Stimulated activated CD8-positive, alpha-beta memory T cell treated with anti-CD3 and anti-CD28 coated beads, Interleukin-2, amount 100 ng/mL, for 1 hour (primary cell): ENCODE measurements at regions not wholly inside any gene's neighbourhood (a gene's known extent, or its start where the extent isn't known, plus 50 kb on each side); places are given as distances from the start of the nearest gene placed in this dataset.

Experiments
- DNase-seq, 2 donors: peaks; one replicate each; pipeline ENCODE4 v3.0.0-alpha.2; 2020; ENCODE audit warnings: low read depth in 2 of 2

DNA sequence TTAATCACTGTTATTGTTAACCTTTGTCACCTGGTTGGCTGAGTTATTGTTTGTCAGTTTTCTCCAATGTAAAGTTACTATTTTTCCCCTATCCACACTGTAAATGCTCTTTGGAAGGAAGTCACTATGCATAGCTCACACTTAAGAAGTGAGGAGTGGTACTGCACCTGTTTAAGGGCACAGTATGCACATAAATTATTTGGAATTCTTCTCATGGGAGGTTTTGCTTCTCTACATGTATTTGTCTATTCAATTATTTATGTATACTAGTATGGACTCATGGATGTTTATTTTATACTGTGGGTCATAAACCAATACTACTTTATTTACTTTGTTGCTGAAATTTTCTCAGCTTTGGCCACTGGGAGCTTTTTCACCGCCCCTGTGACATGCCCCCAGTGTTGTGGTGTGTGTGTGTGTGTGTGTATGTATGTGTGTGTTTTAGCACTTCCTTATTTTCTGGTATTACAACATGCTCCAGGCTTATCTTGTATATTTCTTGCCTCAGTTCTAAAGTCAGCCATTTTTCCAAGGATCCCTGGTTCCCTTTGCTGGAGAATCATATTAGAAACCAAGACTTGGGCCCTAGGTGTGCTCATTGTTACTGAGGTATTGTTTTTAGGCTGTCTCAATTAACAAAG, 290.5 kb downstream of the KBTBD8 start:
- no peak for DNase-seq

DNA sequence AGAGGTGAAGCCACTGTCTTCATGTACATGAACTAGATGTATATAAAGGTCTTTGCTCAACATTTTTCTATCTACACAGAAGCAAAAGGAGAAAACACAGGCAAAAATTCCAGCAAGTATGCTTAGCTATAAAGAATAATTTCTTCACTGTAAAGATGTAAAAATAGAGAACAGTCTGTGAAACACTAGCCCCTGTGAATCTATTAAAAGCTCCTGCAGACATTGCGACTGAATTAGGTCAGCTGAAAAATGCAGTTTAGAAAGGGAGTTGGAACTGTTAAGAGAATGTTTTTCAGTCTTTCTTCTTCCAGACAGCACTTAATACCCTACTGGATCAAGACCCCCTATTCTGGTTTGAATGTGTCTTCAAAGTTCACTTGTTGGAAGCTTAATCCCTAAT, 291.5 kb downstream of the KBTBD8 start:
- no peak for DNase-seq

DNA sequence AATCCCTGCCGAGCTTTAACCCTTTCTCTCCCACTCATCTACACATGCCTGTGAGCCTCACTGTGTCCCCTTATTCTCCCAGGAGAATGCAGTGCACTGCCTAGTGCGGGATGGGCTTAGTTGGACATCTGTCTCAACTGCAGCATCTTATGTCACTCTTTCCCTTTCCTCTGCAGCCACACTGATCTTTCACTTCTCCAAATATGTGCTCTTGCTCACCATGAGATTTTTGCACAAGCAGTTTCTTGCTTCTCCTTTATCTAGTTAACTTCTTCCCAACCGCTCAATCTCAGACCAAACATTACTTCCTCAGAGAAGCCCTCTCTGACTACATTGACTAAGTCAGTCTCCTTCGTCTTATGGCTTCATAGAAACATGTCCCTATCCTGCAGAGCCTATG, 292.3 kb downstream of the KBTBD8 start:
- no peak for DNase-seq

DNA sequence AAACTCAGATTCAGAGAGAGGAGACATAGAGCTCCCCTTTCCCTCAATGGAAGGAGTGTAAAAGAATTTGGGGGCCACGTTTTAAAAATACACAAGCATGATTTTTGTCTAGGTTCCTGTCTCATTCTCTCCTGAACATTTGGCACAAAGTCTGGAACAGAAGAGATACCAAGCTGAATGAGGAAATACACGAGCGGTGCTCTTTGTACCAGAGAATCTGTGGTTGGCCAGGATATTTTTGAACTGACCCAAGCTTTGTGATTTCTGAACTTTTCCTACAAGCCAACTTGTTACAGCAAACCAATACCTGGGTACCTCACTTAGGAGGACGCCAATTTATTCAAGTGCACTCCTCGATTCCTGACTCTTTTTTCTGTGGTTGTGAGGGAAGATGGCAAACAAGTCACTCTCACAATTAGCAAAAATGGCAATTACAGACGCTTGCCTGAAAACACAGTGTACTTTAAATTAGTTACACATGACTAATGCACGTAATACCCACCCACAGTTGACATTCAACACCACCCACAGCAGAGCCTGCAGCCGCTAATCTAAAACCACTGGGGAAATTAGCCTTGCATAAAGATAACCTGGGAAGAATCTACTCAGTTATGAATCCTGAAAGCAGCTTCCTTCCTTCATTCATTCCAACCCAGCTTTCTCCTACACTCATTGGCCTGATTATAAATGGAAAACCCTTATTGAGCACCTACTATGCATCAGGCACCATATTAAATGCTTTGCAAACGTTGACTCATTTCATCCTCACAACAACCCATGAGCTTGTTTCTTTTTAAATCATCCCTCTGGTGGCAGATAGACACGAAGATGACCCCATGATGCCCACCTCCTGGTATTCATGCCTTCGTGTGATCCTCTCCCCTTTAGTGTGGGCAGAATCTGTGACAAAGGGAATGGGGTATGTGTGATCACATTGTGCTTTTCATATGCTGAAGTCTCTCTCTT, 293.5 kb downstream of the KBTBD8 start:
- DNase-seq, result no peak

DNA sequence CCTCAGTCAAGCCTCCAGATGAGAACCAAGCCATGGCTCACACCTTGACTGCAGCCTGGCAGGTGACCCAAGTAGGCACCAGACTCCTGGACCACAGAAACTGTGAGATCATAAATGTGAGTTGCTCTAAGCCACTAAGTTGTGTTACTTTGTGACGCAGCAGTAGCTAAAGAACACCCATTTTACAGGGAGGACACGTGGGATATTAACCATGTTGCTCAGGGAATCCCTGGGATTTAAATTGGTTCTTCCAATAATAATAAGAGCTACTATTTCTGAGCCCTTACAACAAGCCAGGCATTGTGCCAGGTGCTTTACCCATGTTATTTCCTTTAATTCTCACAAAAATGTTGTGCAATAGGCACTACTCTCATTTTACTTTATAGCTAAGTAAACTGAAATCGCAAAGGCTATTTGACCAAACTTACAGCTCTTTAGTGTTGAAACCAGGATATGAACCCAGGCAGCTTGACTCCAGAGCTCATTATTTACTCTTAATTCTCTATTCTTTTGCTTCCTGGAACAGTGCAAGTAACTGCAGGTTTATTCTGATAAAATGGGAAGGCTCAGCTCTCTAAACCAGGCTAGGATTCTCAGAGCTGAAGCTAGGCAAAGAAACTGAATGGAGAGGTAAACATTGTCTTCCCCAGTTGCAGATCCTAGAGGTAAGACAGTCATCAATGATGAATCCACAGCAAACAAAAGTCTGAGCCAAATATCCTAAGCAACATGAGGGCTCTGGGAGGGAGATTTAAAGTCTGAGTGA, 294.4 kb downstream of the KBTBD8 start:
- DNase-seq, result no peak

DNA sequence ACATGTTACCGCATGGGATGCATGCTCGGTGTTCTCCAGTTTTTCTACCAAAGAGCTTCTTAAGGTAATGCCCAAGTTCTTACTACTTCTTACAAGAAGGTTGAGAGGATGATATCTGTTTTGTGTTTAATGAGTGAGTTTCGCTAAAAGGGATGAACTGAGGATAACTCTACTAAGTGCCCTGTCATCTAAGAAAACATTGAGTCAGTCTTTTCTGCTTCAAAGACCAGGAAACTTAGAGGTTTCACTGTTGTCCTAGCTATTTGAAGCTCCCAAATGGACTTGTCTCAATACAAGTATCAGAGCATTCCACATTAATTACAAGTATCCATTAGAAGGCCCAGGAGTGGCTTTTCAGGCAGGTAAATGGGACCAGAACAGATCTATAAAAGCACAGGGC, 296.2 kb downstream of the KBTBD8 start:
- no peak for DNase-seq

DNA sequence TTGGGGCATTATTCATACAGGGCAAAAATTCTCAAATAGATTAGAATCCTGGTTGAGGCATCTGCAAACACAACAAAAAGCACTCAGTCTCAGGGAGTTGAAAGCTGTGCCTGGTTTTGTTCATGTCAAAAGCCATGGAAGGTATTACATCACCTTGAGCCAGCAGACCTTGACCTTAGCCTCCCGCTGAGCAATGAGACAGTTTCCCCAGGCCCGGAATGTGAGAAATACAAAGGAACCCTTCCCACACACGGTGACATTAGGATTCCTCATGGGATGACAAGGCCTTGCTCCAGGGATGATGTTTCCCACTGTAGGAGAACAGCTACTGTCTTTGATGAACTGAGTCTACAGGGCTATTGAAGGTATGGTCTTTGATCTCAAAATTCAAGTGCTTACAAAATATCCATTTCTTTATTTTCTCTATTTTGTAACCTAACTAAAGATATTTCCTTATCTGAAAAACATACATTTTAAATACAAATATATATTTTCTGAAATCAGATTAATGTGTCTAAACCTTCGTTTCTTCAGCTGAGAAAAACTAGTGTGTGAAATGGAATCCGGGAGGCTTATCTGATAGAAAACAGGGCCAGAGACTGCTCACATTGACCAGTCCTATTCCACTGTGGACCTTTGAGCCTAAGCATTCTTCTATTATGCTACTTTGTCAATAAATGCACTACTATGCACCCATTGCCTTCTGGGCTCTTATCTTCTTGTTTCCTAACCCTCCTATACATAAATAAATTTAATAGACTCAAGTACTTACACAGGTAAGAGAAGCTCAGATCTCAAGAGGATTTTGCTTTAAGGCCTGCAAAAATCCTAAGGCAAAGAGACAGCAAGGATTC, 298.2 kb downstream of the KBTBD8 start:
- DNase-seq, result no peak

DNA sequence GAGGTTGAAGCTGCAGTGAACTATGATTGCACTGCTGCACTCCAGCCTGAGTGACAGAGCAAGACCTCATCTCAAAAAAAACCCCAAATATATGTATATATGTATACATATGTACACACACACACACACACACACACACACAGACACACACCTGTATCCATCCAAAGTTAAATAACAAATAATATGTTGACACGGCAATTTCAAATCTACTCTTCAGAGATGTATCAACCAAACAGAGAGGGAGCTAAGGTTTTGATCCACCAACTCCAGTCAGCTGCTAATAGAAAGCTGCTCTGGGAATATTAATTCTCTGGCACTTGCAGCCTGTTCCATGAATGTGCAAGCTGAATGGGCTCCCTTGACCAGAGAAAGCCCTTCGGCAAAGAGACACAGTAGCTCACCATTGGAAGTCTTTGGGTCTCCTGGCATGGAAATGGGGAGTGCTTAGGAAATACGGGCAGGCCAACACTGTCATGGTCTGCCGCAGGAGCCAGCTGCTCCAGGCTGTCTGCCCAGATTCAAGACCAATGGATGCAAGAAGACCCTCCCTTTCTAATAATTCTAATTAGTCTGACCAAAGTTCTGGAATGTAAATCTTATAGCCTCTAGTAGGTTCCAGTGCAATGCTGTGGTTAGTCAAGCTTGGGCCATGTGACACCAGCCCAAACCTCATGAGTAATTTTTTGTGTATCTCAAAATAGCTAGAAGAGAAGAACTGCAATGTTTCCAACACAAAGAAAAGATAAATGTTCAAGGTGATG, 299.8 kb downstream of the KBTBD8 start:
- no peak for DNase-seq

DNA sequence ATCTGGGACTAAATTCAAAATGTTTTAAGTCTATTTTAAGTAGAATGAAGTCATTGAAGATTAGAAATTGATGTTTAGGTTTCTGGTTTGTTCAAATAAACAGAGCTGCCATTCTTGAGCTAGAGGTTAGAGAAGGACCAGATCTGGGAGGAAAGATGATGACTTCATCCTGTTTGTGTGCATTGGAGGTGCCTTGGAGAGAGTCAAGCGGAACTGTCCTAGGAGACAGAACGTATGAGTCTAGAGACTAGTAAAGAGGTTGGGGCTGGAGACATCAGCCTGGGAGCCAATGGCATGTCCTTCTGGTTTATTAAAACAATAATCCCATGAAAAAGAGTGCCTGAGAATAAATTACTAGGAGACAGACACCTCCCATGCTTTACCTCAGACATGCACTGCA, 303.4 kb downstream of the KBTBD8 start:
- DNase-seq, result no peak

DNA sequence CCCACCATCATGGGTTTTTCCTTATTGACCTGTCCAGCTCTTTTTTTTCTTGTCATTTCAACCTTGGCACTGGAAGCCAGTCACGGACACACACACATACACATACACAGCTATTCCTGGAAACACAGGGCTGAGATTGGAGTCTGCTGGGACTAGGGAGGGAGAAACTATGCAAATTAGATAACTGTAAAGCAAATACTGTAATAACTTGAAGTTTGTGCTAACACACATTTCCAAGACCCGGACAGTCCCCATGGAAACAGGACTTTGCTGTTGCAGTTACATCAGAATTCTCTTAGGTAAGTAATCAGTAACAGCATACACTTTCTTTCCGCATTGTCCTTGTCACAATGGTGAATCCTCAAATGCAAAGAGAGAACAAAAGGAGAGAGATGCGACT, 304.4 kb downstream of the KBTBD8 start:
- DNase-seq, result no peak

DNA sequence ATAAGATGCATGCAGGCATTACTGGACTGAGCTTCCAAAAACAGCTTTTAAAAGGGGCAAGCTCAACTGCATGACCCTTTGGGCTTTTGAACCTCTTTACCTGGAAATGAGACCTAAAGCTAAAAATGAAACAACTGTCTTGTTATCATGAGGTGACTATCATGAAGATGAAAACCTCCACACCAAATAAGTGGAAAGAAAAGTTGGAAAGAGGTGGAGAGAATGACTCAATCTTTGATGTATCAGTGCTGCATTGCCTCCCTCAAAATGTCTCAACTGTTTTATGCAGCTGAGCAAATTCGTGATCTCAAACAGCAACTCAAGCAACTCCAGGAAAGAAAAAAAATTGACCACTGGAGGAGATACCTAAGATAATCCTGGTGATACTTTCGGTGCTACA, 307.1 kb downstream of the KBTBD8 start:
- no peak for DNase-seq

DNA sequence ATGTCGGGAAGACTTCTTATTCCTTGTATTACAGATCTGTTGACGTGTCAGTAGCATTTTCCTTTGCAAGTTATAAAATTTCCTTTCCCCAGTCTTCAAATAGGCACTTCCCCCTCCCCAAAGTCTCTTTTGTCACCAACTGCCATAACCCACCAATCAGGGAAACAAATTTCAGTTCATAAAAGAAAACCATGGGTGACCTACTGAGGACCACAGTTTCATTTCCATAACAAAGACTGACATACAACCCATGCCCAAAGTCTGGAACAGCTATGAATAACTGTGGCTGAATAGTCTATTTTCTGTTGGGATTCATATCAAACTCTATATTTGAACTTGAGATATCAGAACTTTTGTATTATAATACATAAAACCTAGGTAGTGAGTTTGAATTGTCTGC, 307.8 kb downstream of the KBTBD8 start:
- DNase-seq, result no peak

DNA sequence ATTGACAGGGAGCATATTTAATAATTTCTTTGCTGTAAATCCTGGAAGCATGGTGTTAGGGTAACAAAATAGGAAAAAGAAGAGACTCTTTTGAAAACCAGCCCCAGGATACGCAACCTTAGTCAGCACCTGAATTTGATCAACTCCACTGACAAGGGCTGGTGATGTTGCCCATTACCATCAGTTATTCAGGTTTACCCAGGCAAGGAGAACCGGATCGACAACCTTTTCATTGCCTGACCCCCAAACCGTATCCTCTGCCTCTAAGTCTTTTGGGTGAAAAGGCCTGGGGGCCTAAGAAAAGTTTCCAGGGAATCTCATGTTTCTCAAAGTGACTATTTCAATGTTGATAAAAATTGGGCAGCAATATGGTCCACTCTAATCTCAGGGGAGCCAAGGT, 313.3 kb downstream of the KBTBD8 start:
- no peak for DNase-seq

DNA sequence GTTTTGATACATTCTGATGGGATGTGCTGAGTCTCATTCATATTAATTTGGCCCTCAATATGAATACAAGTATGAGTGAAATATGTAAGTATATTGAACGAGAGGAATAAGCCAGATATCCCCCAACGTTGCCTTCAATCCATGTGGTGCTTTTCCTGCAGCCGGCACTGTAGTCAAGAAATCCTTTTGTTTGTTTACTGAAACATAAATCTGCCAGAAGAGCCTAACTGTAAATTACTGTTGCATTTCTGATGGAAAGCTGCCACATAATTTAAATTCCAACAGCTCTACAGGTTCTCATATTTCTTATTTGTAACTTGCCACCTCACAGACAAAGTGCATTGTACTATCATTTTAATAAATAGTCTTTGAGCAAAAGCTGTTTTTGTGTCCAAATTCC, 314.0 kb downstream of the KBTBD8 start:
- no peak for DNase-seq

DNA sequence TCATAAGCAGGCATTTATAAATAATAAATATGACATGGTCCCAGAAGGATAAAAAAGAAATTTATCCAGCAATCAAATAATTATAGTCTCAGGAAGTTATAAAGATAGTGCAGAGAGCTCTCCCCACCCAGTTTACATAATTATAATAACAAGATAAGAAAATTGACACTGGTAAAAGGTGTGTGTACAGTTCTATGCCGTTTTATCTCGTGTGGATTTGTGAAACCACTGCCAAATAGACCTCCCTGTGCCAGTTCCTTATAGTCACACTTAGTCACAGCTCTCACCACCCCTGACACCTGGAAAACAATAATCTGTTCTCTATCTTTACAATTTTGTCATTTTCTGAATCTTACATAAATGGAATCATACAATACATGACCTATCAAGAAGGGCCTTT, 320.1 kb downstream of the KBTBD8 start:
- DNase-seq, result no peak

DNA sequence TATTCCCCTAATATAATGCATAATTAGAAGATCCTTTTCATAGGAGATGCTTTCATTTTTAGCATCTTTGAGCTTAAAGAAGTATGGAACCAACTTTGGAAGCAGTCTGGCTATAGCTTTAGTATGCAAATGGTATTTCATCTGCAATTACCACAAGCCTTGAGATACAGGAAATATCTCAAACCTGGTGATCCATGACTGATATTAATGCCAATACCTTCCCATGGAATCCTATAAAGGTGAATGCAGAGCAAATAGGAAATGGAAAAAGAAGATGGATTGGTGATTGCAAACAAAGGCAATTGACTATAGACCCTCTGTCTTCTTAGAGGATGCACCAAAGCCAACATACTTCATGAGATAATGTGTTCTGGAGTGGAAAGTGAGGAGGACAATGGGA, 326.4 kb downstream of the KBTBD8 start:
- no peak for DNase-seq
